Omental fat pad (tissue), 3 donors: ENCODE measurements at regions not wholly inside any gene's neighbourhood (a gene's known extent, or its start where the extent isn't known, plus 50 kb on each side); places are given as distances from the start of the nearest gene placed in this dataset.

Source experiments
- ATAC-seq: fragments of 150-250 bp; one replicate; pipeline ENCODE4 v1.9.1; 2016; ENCODE audit warnings: mild to moderate bottlenecking, moderate library complexity; ENCODE audit not compliant: low FRiP score
- DNase-seq: peaks from one replicate; pipeline ENCODE4 v3.0.0-alpha.2; 2019; ENCODE audit warnings: low spot score
- CTCF ChIP-seq, 3 donors: fragments of 450-650 bp; IDR thresholded peaks; one replicate each; pipeline ENCODE4 v1.5.1; 2016 to 2017; ENCODE audit warnings: antibody characterized with exemption in 3 of 3, mild to moderate bottlenecking in 3 of 3, moderate library complexity in 2 of 3

- ATAC-seq: no peak
- TF ChIP-seq CTCF (IDR thresholded peaks at IDR 0.05): no peak
- DNase-seq: no peak
Observed at GRCh38 chr1:193927550-193927949, 741.1 kb upstream of the B3GALT2 start.

GRCh38 chr1:193926956-193927355, 740.5 kb upstream of the B3GALT2 start:
- no peak for TF ChIP-seq CTCF (IDR thresholded peaks at IDR 0.05)
- DNase-seq: no peak
- ATAC-seq: no peak

GRCh38 chr1:193919827-193920226, 733.4 kb upstream of the B3GALT2 start:
- DNase-seq (no peak), ATAC-seq (no peak)
- no peak for TF ChIP-seq CTCF (IDR thresholded peaks at IDR 0.05)

DNA sequence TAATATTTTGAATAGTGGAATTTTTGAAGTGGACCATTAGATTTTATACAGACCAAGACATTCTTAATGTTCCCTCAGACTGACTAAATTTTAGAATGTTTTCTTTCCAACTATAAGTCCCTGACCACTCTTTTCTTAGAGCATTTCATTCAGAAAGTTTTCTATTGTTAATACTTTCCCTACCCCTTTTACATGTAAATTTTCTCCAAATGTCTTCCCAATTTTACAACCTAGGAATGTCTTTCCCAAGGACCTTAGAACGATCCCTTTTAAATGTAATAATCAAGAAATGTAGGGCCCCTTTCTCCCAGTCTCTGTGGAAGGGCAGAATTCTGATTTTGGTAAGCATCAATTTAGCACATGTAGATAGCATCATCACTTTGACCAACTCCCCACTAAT, 730.0 kb upstream of the B3GALT2 start:
- ATAC-seq: no peak
- TF ChIP-seq CTCF (IDR thresholded peaks at IDR 0.05): no peak
- DNase-seq: no peak

DNA sequence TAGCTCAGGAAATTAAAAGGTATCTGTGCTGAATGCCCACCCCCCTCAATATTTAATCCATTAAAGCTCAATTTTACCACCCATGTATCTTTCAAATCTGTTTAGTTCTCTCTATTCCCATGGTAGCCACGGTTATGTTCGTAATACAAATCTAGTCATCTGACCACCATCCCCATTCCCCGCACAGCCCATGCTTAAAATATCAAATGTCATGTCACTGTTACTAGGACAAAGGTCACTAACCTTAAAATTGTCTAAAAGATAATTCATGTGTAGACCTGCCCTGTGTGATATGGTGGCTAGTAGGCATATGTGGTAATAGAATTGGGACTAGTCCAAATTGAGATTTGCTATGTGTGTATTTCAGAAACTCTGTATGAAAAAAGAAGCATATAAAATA, 728.5 kb upstream of the B3GALT2 start:
- ATAC-seq: no peak
- TF ChIP-seq CTCF (IDR thresholded peaks at IDR 0.05): no peak
- DNase-seq: no peak

DNA sequence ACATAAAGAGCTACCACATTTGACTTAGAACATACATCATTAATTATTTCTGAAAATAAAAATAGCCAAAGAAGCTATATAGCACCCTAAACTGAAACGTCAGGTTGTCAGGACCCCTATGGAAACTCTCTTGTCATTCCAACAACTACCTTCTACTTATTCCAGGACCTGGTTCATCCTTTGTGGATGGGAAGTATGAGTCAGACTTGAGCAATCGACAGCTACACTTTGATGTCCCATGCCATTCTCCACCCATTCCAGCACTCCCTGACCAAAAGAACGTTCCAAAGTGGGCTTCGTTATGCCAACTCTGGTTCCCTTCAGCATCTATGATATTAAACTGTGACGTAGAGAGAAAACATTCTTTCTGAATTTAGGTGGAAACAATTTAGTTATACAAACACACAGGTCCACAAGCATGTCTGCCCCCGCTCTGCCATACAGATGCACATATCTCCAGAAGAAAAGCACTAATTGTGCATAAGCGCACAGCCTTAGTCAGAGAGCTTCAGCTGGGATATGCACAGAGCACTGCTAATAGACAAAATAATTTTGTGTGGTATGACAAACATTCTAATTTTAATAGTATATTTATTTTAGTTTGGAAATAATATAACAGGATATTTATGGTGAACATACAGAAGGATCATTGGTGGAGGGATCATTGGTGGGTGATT, 723.1 kb upstream of the B3GALT2 start:
- TF ChIP-seq CTCF (IDR thresholded peaks at IDR 0.05): no peak
- no peak for DNase-seq
- ATAC-seq: no peak

- DNase-seq (no peak), ATAC-seq (no peak)
- TF ChIP-seq CTCF (IDR thresholded peaks at IDR 0.05): no peak
Observed at GRCh38 chr1:193905288-193906085, 719.1 kb upstream of the B3GALT2 start.
